CD14-positive monocyte (primary cell): ENCODE measurements at regions not wholly inside any gene's neighbourhood (a gene's known extent, or its start where the extent isn't known, plus 50 kb on each side); places are given as distances from the start of the nearest gene placed in this dataset.

Experiments
- DNase-seq, 3 donors: peaks; one replicate each; pipeline ENCODE4 v3.0.0-alpha.2; 2011 to 2022
- H2AFZ ChIP-seq: 2 replicates; pipeline ENCODE4 v1.6.0; 2012; ENCODE audit warnings: mild to moderate bottlenecking, low read depth, low read length, inconsistent platforms; ENCODE audit not compliant: insufficient read depth, poor library complexity, severe bottlenecking
- H3K27ac ChIP-seq, 2 donors: 1 replicate in 1 of 2; 2 replicates in 1 of 2; pipeline ENCODE4 v1.5.1; 2012 to 2013; ENCODE audit warnings: low read length in 2 of 2, control low read depth in 1 of 2, inconsistent platforms in 1 of 2, low read depth in 1 of 2, mild to moderate bottlenecking in 1 of 2
- H3K27me3 ChIP-seq, 2 donors: one replicate each; pipeline versions ENCODE4 v1.6.0 to v1.6.1; 2011 to 2013; ENCODE audit warnings: low read length in 2 of 2; ENCODE audit not compliant: control insufficient read depth in 2 of 2, insufficient read depth in 2 of 2
- H3K36me3 ChIP-seq, 2 donors: replicated peaks in 1 of 2; 1 replicate in 1 of 2; 2 replicates in 1 of 2; pipeline versions ENCODE4 v1.5.1 to v1.6.1; 2012 to 2013; ENCODE audit warnings: low read length in 2 of 2, control low read depth in 1 of 2, inconsistent platforms in 1 of 2, mild to moderate bottlenecking in 1 of 2; ENCODE audit not compliant: insufficient read depth in 2 of 2, control insufficient read depth in 1 of 2
- H3K4me1 ChIP-seq, 2 donors: 1 replicate in 1 of 2; 2 replicates in 1 of 2; pipeline versions ENCODE4 v1.5.1 to v1.6.1; 2012 to 2013; ENCODE audit warnings: low read length in 2 of 2, control low read depth in 1 of 2, inconsistent platforms in 1 of 2, mild to moderate bottlenecking in 1 of 2, moderate library complexity in 1 of 2; ENCODE audit not compliant: insufficient read depth in 2 of 2, control insufficient read depth in 1 of 2
- H3K4me2 ChIP-seq: replicated peaks from 2 replicates; pipeline ENCODE3; 2012; ENCODE audit warnings: low read length, moderate library complexity, mild to moderate bottlenecking; ENCODE audit not compliant: poor library complexity, severe bottlenecking; ENCODE audit errors: extremely low read depth
- H3K4me3 ChIP-seq, 3 experiments: fragments of 200-600 bp in 1 of 3; sonication (generic) in 1 of 3; replicated peaks in 1 of 3; 1 replicate in 2 of 3; 2 replicates in 1 of 3; pipeline ENCODE4 v1.5.1; 2011 to 2013; ENCODE audit warnings: low read length in 3 of 3, mild to moderate bottlenecking in 3 of 3, control low read depth in 2 of 3, low read depth in 2 of 3, inconsistent platforms in 1 of 3, moderate library complexity in 1 of 3
- H3K79me2 ChIP-seq: 2 replicates; pipeline ENCODE4 v1.6.0; 2012; ENCODE audit warnings: mild to moderate bottlenecking, control low read depth, inconsistent platforms, low read length, moderate library complexity; ENCODE audit not compliant: insufficient read depth
- H3K9ac ChIP-seq: 2 replicates; pipeline ENCODE4 v1.6.0; 2017; ENCODE audit warnings: low read length, mild to moderate bottlenecking; ENCODE audit not compliant: insufficient read depth, poor library complexity, severe bottlenecking
- H3K9me3 ChIP-seq, 2 donors: replicated peaks in 1 of 2; 1 replicate in 1 of 2; 2 replicates in 1 of 2; pipeline versions ENCODE4 v1.5.1 to v1.6.1; 2012 to 2013; ENCODE audit warnings: low read length in 2 of 2, control low read depth in 1 of 2; ENCODE audit not compliant: control insufficient read depth in 1 of 2, insufficient read depth in 1 of 2
- H4K20me1 ChIP-seq: 2 replicates; pipeline ENCODE4 v1.6.0; 2012; ENCODE audit warnings: mild to moderate bottlenecking, low read length, control low read depth, moderate library complexity; ENCODE audit not compliant: insufficient read depth
- H3K27ac Mint-ChIP-seq, 7 donors: one replicate each; pipeline ENCODE4 v1.8.0; 2020; ENCODE audit warnings: mild to moderate bottlenecking in 7 of 7, mixed read lengths in 7 of 7, moderate library complexity in 6 of 7, inconsistent platforms in 2 of 7
- H3K27me3 Mint-ChIP-seq, 3 donors: one replicate each; pipeline ENCODE4 v1.8.0; 2021 to 2022; ENCODE audit warnings: low read depth in 3 of 3, mild to moderate bottlenecking in 3 of 3, mixed read lengths in 3 of 3, moderate library complexity in 3 of 3, inconsistent platforms in 1 of 3
- H3K36me3 Mint-ChIP-seq, 2 donors: one replicate each; pipeline ENCODE4 v1.8.0; 2020; ENCODE audit warnings: mixed read lengths in 2 of 2, inconsistent platforms in 1 of 2, mild to moderate bottlenecking in 1 of 2
- H3K4me1 Mint-ChIP-seq: one replicate; pipeline ENCODE4 v1.8.0; 2020; ENCODE audit warnings: mild to moderate bottlenecking, mixed read lengths
- H3K4me3 Mint-ChIP-seq, 2 donors: one replicate each; pipeline ENCODE4 v1.8.0; 2020; ENCODE audit warnings: mild to moderate bottlenecking in 2 of 2, mixed read lengths in 2 of 2, moderate library complexity in 1 of 2
- H3K9me3 Mint-ChIP-seq, 7 donors: one replicate each; pipeline ENCODE4 v1.8.0; 2020 to 2022; ENCODE audit warnings: mixed read lengths in 7 of 7, mild to moderate bottlenecking in 6 of 7, moderate library complexity in 6 of 7, inconsistent platforms in 2 of 7
- CTCF ChIP-seq: fragments of 200-600 bp; IDR thresholded peaks from one replicate; pipeline ENCODE4 v1.8.0; 2022; ENCODE audit warnings: antibody characterized with exemption, mild to moderate bottlenecking
- WGBS: methylation state at CpG from one replicate; pipeline ENCODE4 v1.1.5; 2013; ENCODE audit warnings: missing lambda C conversion rate; ENCODE audit not compliant: insufficient coverage; 5-methylcytosine and 5-hydroxymethylcytosine counted together
- intact Hi-C, 2 donors: fragments of 100-400 bp; cut with micrococcal nuclease; formaldehyde crosslinking; loops; one replicate each; pipeline versions ENCODE4 v1.15.0 to v1.15.1; 2023

GRCh38 chr19:20860339-20860738 is 62.7 kb upstream of the ZNF85 start:
- H3K4me1 ChIP-seq = no peaks in the 10 kb centered on the region
- no peak overlapping the region for H2AFZ ChIP-seq
- no peak overlapping the region for H3K4me3 ChIP-seq
- no peak overlapping the region for H3K4me2 ChIP-seq
- no peaks in the 10 kb centered on the region for H3K4me1 Mint-ChIP-seq
- H3K36me3 Mint-ChIP-seq = no peaks in the 10 kb centered on the region
- no peaks in the 10 kb centered on the region for H3K36me3 ChIP-seq
- no peak overlapping the region for H3K27ac Mint-ChIP-seq
- whole genome bisulfite sequencing = 92% methylated on average over 5 of the region's 7 CpGs
- H3K4me3 Mint-ChIP-seq = no peak overlapping the region
- intact Hi-C loops = no loop called here
- DNase-seq = no peak
- H3K9ac ChIP-seq = no peak overlapping the region
- no peaks in the 10 kb centered on the region for H4K20me1 ChIP-seq
- H3K9me3 ChIP-seq = peaks cover 57 to 67% of the 10 kb centered on the region in 2 donors
- no peaks in the 10 kb centered on the region for H3K27me3 ChIP-seq
- H3K27me3 Mint-ChIP-seq = no peaks in the 10 kb centered on the region
- TF ChIP-seq CTCF = no peak
- peaks cover 31 to 75% (median 60%) of the 10 kb centered on the region in 7 donors for H3K9me3 Mint-ChIP-seq
- no peak overlapping the region for H3K27ac ChIP-seq
- H3K79me2 ChIP-seq = no peaks in the 10 kb centered on the region

GRCh38 chr19:20863176-20863575 is 59.9 kb upstream of the ZNF85 start:
- WGBS = 92% methylated on average over 6 of the region's 6 CpGs
- Histone ChIP-seq H3K36me3 (no peaks in the 10 kb centered on the region), H2AFZ (no peak overlapping the region), H3K9ac (no peak overlapping the region), H3K4me3 (no peak overlapping the region), H3K27me3 (no peaks in the 10 kb centered on the region), H4K20me1 (no peaks in the 10 kb centered on the region), H3K79me2 (no peaks in the 10 kb centered on the region), H3K4me2 (no peak overlapping the region), H3K9me3 (peaks cover 63 to 82% of the 10 kb centered on the region in 2 donors), H3K4me1 (no peaks in the 10 kb centered on the region), H3K27ac (no peak overlapping the region)
- Mint-ChIP-seq H3K27me3 (no peaks in the 10 kb centered on the region), H3K4me3 (no peak overlapping the region), H3K27ac (no peak overlapping the region), H3K36me3 (no peaks in the 10 kb centered on the region), H3K4me1 (no peaks in the 10 kb centered on the region), H3K9me3 (peaks cover 43 to 80% (median 64%) of the 10 kb centered on the region in 7 donors)
- intact Hi-C loops = no loop called here
- DNase-seq = no peak
- no peak for TF ChIP-seq CTCF
